SK-N-DZ (cell line): ENCODE measurements at regions not wholly inside any gene's neighbourhood (a gene's known extent, or its start where the extent isn't known, plus 50 kb on each side); places are given as distances from the start of the nearest gene placed in this dataset.
"Not testable (repeated sequence)": the region's sequence is repeated elsewhere in the genome, so short reads cannot be mapped to it uniquely, and the experiment has no call there.

Experiments used
- DNase-seq: peaks from one replicate; pipeline ENCODE4 v3.0.0-alpha.2; 2015; ENCODE audit warnings: low spot score

- DNase-seq = peak; percentile 9
Observed at GRCh38 chr16:13453938-13454553, 465.9 kb upstream of the ERCC4 start.

GRCh38 chr16:13463619-13464018, 456.3 kb upstream of the ERCC4 start:
- no peak for DNase-seq

DNA sequence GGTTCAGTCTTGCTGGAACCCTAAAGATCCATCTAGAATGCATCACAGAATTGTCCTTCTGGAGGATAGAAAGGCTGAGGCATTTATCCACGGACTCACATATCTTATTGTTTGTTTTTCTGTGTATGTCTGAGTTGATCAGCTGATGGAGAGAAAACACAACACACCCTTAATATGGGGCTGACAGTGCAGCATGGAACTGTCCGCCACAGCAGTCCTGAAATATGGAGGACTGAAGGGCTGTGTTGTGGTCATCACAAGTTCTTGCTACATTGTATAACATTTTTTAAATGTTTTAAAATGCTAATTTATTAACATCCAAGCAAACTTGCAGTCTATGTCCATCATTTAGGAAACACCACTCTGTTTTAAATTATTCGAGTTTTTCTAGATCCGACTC, 448.9 kb upstream of the ERCC4 start:
- DNase-seq = no peak

DNA sequence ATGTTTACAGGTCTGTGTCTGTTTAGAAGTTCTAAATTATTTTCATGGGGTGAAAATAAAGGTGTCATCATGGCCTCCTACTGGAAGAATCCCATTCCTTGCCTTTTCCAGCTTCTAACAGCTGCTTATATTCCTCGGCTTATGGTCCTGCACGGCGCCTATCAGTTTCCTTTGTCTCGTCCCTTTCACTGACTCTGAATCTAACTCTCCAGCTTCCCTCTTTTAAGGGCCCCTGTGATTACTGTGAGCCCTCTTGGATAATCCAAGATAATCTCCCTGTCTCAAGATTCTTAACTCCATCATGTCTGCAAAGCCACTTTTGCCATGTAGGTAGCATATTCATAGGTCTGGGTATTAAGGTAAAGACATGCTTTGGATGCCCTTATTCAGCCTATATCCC, 441.0 kb upstream of the ERCC4 start:
- DNase-seq = no peak

GRCh38 chr16:13479549-13479948, 440.4 kb upstream of the ERCC4 start:
- DNase-seq = no peak

GRCh38 chr16:13480801-13481200, 439.2 kb upstream of the ERCC4 start:
- no peak for DNase-seq

DNA sequence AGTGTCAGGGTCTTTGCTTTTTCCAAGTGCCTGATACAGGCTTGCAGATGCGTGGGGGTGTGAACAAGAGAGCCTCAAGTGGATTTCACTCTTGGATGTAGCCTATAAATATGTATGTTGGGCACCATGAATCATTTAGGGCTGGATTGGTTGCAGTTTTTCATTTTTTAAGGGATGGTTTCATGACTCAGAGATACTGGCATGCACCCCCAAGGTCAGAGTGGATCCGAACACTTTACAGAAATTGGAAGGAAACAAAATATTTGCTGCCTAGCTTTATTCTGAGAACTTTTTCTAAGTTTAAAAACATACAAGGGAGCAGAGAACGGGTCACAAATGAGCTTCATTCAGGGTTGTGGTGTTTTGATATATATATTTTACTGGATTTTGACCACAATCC, 436.8 kb upstream of the ERCC4 start:
- DNase-seq = no peak

GRCh38 chr16:13489416-13489815, 430.5 kb upstream of the ERCC4 start:
- DNase-seq = not testable (repeated sequence)

- no peak for DNase-seq
Observed at GRCh38 chr16:13492046-13492445, 427.9 kb upstream of the ERCC4 start.

DNA sequence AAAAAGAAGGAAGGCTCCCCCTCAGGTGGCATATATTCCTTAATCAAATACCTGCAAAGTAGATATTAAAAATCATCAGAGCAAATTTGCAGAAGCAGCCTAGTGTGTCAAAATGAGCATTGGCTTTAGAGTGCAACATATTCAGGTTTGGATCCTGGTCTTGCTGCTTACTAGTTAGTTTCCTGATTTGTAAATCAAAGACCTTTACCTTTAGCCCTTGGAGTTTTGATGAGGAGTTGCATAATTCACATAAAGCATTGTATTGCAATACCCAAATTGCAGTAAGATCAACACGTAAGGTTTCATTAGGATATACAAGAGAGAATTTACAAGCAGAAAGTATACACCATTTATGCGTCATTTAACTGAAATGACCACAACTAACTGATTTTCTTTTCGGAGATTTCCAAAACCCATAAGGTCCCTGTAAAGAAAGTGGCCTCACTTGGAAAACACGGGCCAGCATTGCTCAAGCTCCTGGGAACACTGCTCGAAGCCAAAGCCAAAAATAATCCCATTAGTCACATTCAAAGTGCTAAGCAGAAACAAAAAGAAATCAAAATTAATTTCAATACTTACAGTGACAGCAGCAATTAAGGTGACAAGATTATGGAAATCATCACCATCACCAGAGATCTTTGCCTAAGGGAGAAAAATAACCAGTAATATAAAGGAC, 415.9 kb upstream of the ERCC4 start:
- no peak for DNase-seq

DNA sequence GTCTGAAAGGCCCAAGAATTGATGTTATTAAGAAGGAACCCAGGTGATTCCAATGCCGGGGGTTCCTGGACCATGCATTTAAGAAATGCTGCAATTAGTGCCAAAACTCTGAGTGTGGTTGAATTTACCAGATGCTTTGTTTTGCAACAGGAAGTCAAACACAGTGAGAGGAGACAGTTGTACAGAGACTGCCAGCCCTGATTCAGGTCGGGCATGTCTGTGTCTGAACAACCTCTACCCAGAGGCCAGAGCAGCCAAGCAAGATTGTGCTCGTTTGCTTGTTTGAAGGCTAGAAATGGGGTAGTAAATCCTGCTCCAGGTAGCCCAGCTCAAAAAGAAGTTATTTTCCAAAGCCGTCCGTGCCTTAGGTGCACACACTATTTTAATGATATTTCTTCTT, 412.4 kb upstream of the ERCC4 start:
- no peak for DNase-seq

DNA sequence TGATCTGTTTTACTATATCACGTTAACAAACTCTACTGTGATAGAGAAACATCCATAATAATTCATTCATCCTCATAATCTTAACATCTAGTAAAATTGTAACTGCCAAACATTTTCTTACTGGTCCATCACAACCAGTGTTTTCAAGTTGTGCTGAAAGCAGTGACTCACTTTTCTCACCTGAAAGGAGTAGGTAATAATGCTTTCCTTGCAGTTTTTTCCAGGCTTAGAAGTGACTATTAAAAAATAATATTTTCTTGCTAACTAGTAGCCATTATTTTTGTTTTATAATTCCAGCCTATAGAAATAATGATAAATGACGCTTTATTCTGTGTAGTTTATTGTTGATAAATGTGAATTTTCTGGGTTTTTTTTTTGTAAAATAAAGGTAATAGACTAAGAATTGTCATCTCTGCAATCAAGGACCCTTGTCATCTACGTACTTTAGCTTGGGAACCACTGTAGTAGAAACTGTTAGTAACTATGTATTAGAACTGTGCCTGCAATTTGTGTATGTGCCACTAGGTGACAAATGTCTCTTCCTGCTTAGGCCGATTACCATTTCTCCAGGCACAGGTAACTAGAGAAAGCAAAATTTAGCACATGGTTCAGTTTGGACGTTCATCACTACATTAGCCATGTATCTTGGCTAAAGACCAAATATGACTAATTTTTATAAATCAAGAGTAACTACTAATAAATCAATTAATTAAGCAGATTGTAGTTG, 409.4 kb upstream of the ERCC4 start:
- no peak for DNase-seq

DNA sequence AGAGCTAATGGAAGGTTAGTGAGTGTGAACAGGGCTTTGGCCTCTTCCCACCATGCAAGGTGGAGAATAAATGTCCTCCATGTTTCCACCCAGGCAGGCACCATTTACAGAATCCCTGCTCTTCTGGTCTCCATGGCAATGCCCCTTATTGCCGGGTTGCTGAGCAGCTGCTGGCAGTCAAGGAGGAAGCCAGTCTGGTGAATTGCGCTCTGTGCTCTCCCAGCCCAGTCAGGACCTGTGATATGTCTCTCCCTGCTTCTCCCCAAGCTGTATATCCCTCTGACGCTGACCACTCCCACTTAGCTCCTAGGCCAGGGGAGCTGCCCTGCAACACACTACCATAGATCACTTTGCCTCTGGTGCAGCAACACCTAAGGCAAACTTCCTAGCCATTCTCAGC, 402.1 kb upstream of the ERCC4 start:
- no peak for DNase-seq

GRCh38 chr16:13519871-13520270, 400.1 kb upstream of the ERCC4 start:
- DNase-seq = no peak

DNA sequence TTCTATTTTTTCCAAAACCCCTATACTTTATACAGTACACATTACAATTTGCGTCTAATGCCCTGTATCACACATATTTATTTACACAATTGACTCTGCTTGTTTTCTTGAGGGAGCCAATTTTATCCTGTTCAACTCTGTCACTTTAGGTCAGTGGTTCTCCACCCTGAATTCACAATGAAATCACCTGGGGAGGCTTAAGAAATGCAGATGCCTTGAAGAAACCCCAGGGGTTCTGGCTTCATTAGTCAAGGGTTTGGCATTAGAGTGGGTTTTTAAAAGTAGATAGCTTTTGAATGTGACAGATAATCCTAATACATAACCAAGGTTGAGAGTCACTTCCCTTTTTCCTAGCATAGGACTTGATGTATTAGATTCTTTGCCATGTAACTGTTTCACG, 398.6 kb upstream of the ERCC4 start:
- no peak for DNase-seq

DNA sequence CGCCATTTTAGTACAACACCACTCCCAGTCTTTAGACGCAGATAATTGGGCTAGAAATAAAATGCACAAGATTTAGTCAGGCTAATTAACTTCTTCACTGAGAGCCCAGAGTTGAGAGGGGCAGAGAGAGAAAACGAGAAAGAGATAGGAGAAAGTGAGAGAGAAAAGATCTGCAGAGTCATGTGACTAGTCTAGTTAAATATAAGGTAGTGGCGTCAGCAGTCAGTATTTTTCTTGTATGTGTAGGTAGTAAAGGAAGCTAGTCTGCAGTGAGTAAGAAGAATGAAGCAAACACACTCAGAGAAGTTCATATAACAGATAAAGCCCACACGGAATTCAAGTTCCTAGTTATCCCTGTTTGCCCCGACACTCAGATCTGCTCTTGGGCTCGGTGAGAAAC, 392.6 kb upstream of the ERCC4 start:
- no peak for DNase-seq

- no peak for DNase-seq
Observed at GRCh38 chr16:13528691-13529090, 391.3 kb upstream of the ERCC4 start.

DNA sequence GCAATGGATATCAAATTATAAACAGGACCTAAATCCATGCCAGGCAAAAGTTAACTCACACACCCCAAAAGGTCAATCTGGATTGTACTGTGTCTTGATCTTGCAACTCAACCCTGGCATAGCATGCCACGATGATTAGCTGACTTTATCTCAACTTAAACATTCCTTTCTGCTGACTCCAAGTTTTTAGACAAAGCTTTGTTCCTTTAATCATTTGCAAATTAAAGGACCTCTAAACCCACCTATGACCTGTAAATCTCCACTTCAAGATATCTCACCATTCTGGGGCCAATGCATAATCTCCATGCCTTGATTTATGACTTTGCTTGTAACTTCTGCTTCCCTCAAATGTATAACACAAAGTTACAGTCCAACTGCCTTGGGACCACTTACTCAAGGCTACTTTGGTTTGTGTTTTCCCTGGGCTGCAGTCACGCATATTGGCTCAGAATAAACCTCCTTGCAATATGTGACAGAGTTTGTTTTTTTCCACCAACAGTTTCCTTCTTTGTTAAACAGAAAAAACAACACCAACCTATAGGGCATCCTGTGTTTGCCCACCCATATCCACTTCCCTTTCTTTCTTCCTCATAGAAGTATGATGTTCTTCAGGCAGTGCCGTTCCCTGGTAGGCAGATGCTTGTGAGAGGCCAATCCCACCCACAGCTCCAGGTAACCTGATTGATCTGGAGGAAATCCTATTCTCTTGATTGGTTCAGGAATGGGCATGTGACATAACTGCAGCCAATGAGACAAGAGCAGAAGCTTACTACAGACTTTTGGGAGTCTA, 390.6 kb upstream of the ERCC4 start:
- DNase-seq = no peak

DNA sequence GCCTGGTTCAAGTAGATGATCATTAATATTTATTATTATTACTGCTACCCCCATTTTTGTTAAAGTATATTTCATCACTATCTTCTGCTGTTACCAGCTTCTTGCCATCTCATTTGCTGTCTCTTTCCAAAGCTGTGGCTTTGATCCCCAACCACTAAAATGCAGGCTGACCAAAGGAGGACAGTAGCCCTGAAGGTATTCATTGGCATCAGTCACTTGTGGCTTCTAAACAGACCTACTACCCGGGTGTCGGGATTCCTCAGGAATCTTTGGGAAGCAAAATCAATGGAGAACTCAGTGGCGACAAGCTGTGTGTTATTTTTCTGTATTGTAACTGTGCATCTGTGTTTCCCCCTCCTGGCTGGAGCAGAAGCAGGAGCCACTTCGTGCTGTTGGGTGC, 379.2 kb upstream of the ERCC4 start:
- DNase-seq = no peak

DNA sequence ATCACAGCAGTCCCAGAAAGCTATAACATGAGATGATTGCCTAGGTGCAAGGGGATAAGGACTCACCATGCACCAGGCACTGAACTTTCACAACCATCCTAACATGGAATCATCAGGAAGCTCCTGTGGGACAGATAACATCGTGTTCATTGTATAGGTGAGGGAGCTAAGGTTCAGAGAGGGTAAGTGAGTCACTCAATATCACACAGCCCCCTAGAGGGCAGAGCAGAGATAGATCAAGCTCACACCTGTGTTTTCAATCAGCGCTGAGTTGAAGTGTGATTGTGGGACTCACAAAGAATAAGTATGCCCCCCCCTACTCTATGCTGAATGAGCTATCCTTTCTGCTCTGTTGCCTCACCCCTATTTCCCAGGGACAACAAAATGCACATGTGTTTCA, 377.7 kb upstream of the ERCC4 start:
- DNase-seq = no peak

GRCh38 chr16:13543850-13544249, 376.1 kb upstream of the ERCC4 start:
- no peak for DNase-seq

DNA sequence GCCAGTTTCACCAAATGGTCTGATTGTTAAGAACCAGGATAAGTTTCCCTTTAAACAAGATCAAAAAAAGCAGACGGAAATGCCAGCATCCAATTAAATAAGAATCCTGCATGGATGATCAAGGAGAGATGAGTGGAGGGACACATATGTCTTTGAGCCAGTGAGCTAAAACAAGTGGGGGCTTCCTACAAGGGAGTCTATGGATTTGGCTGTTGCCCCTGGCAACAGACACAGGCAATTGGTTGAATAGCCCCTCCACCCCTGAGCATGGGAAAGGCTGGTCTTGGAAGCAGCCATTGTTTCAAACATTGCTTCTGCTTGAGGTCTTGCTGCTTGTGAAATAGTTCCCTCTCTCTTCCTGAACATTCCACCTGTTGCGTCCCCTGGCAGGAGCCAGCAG, 374.7 kb upstream of the ERCC4 start:
- no peak for DNase-seq
